ENCODE measurements at regions not wholly inside any gene's neighbourhood (a gene's known extent, or its start where the extent isn't known, plus 50 kb on each side); places are given as distances from the start of the nearest gene placed in this dataset.

- TF ChIP-seq POLR2A (conservative IDR thresholded peaks at IDR 0.05) (no peak), ETV6 (IDR thresholded peaks at IDR 0.05; ENCODE audit: borderline replicate concordance in 1 of 2, low read depth in 2 of 2, low read length in 1 of 2) (no peak), ETV6 (CRISPR knock-in tag; IDR thresholded peaks at IDR 0.05; ENCODE audit: borderline replicate concordance) (no peak), TBL1XR1 (IDR thresholded peaks at IDR 0.05; ENCODE audit: low read length in 2 of 2) (no peak), HMGXB4 (CRISPR knock-in tag; IDR thresholded peaks at IDR 0.05) (no peak), SRSF7 (optimal IDR thresholded peaks at IDR 0.05; ENCODE audit: low read depth, low read length) (no peak), NEUROD1 (IDR thresholded peaks at IDR 0.05; ENCODE audit: borderline replicate concordance, low read depth, low read length, partially characterized antibody) (no peak), MAFG (tag; conservative IDR thresholded peaks at IDR 0.05) (no peak), ZNF639 (CRISPR knock-in tag; conservative IDR thresholded peaks at IDR 0.05 in 1 of 2, IDR thresholded peaks at IDR 0.05 in 1 of 2) (no peak), DMBX1 (CRISPR knock-in tag; IDR thresholded peaks at IDR 0.05; ENCODE audit: borderline replicate concordance) (no peak), ZNF121 (CRISPR knock-in tag; conservative IDR thresholded peaks at IDR 0.05) (no peak)
These were observed 224.8 kb upstream of the VLDLR start for GRCh38 chr9:2396622-2397285.
